GM12874 (cell line): ENCODE measurements at regions not wholly inside any gene's neighbourhood (a gene's known extent, or its start where the extent isn't known, plus 50 kb on each side); places are given as distances from the start of the nearest gene placed in this dataset.

ENCODE experiments used
- TF ChIP-seq, protein P1 (sequence below): IDR thresholded peaks from 2 replicates; pipeline ENCODE4 v1.5.1; 2011; ENCODE audit warnings: low read depth, mild to moderate bottlenecking, control low read depth, low read length, moderate library complexity; ENCODE audit not compliant: insufficient read depth

DNA sequence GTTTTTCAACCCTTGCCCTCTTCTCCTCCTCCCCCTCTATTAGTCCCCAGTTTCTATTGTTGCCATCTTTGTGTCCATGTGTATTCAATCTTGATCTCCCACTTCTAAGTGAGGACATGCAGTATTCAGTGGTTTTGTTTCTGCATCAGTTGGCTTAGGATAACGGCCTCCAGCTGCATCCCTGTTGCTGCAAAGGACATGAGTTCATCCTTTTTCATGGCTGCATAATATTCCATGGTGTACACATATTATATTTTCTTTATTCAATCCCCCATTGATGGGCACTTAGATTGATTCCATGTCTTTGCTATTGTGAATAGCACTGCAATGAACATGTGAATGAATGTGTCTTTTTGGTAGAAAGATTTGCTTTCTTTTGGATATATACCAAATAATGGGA lies 190.4 kb upstream of the LYZL1 start:
- TF ChIP-seq, protein P1, sequence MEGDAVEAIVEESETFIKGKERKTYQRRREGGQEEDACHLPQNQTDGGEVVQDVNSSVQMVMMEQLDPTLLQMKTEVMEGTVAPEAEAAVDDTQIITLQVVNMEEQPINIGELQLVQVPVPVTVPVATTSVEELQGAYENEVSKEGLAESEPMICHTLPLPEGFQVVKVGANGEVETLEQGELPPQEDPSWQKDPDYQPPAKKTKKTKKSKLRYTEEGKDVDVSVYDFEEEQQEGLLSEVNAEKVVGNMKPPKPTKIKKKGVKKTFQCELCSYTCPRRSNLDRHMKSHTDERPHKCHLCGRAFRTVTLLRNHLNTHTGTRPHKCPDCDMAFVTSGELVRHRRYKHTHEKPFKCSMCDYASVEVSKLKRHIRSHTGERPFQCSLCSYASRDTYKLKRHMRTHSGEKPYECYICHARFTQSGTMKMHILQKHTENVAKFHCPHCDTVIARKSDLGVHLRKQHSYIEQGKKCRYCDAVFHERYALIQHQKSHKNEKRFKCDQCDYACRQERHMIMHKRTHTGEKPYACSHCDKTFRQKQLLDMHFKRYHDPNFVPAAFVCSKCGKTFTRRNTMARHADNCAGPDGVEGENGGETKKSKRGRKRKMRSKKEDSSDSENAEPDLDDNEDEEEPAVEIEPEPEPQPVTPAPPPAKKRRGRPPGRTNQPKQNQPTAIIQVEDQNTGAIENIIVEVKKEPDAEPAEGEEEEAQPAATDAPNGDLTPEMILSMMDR = no peak

DNA sequence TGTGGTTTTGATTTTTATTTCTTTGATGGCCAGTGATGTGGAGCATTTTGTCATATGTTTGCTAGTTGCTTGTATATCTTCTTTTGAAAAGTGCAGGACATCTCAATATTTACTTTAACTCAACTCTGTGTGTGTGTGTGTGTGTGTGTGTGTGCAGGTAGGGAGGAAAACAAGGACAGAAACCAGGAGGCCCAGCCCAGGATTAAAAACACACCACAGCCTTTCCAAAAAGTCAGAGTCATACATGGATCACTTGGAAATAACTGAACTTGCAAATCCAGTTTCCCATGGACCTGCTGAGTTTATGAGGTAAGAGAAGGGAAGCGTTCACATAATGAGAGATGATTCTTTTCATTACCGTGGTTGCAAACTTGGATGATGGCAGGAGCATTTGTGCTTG lies 189.9 kb upstream of the LYZL1 start:
- TF ChIP-seq, protein P1 = no peak

DNA sequence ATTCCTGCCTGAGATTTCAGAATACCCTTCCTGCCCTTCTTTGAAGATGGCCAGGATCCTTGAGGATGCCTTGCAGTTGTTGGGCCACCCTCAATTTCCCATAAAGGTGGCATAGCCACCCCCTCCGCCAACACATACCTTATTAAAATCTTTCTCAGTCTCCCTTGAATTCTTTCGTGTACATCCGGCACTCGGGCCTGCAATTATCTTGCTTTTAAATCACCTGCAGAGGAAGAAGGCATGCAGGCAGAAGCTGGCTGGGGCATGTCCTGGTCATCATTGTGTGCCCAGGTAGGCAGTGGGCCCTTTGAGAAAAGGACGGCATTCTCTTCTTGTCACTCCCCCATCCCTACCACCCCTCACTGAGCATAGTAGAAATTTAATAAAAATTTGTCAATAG lies 189.5 kb upstream of the LYZL1 start:
- TF ChIP-seq, protein P1 = no peak

DNA sequence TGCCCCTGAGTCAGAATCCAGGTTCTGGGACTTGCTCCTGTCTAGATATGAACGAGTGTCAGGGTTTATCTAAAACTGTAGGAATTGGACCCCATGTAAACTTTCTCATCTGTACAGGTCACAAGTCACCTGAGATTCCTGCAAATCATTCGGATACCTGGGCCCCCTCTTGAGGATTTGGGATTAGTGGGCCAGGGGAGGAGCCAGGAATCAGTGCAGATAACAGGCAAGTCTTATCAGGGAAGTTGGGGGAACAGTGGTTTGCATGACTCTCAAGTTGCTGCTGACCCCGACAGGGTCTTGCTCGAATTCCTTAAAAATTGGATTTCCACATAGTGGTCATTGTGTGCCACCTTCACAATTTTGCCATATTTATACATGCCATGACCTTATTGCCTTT lies 188.4 kb upstream of the LYZL1 start:
- TF ChIP-seq, protein P1 = no peak

DNA sequence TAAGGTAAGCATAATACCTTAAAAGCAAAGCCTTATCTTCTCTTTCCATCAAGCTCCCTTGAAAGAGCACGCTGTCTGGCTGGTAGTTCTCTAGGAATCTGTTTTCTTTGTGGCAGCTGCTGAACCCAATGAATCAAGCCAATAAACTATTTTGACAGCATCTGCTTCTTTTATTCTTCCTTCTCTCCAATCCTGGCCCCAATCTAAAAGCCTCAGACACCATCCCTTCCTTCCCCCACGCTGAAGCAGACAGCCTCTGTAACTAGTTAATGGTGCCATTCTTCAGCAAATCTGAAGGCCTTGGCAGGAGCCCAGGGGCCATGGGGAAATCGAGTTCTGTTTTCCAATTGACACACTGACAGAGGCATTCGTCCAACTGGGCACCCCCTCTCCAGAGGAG lies 186.6 kb upstream of the LYZL1 start:
- TF ChIP-seq, protein P1 = no peak

DNA sequence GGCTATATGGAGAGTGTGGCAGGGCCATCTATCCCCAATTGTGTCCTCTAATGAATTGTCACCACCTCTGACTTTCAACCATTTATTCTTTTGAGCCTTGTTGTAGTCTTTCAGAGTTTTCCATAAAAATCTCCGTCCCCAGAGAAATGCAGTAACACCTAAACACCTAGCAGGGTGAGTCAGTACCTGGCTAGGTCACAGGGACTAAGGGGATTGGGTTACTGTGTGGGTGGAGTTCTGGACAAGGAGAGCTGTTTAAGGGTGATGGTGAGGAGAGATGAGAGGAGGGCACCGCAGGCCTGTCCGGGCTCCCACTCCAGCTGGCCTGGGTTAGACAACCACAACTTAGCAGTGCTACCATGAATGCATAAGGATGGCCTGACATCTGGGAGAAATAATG lies 186.2 kb upstream of the LYZL1 start:
- TF ChIP-seq, protein P1 = no peak

DNA sequence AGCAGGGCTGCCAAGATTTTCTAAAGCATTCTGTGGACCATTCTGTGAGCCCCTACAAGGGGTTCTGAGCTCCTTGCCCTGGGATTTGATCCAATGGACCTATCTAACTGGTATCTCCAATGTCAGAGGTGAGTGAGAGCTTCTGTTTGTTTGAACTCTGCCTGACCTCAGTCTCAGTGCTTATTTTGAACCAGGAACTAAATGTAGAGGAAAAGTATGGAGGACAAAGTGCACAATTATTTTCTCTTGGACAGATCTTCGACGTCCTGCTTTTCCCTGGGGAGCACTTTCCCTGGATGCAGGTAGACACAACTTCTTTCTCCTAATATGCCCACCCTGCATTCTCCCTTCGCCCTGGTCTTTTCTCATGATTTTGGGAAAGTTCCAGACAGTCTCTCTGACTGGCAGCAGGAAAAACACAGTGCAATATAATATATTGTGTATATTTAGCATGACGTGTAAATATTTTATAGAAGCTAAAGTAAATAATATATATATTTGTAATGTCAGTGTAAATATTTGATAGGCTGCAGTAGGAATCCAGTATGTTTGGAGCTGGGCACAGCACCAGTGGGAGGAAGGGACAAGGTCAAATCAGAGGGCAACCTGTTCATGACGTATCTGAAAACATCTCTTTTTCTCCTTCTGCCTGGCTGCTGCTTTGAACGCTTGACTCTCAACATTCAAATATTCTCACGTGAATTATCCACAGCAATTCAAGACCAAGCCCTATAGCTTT lies 184.0 kb upstream of the LYZL1 start:
- TF ChIP-seq, protein P1 = no peak
